PC-9 (cell line): ENCODE measurements at regions not wholly inside any gene's neighbourhood (a gene's known extent, or its start where the extent isn't known, plus 50 kb on each side); places are given as distances from the start of the nearest gene placed in this dataset.

Experiments
- BruUV-seq: library from RNA; stranded (reverse); fragments of 400-500 nt; replicated peaks from 2 replicates; lab custom pipeline; 2021; lab: Mats Ljungman, UMichigan
- CTCF ChIA-PET: fragments of 300-600 bp; sonication (Branson Sonifier 250); formaldehyde crosslinking; loops from one replicate; lab custom pipeline; 2022; ENCODE audit warnings: antibody characterized with exemption; lab: Charles Lee
- POLR2A ChIA-PET: fragments of 300-600 bp; sonication (Branson Sonifier 250); formaldehyde crosslinking; loops from one replicate; lab custom pipeline; 2022; ENCODE audit warnings: antibody characterized with exemption; ENCODE audit not compliant: unreplicated experiment; lab: Charles Lee
- DNase-seq, 2 experiments: peaks; one replicate each; pipeline versions ENCODE4 v3.0.0 to v3.0.0-alpha.2; 2015 to 2022; ENCODE audit warnings: mixed read lengths in 1 of 2
- H2AFZ ChIP-seq: fragments of 200-600 bp; sonication (generic); 2 replicates; pipeline ENCODE4 v1.8.1; 2017; ENCODE audit warnings: antibody characterized with exemption
- H3F3A ChIP-seq: fragments of 200-600 bp; sonication (generic); 2 replicates; pipeline ENCODE4 v1.8.1; 2017; ENCODE audit warnings: antibody characterized with exemption, mild to moderate bottlenecking, low read depth; ENCODE audit not compliant: insufficient read depth
- H3K27ac ChIP-seq: fragments of 200-600 bp; sonication (generic); 2 replicates; pipeline ENCODE4 v1.6.1; 2016; ENCODE audit warnings: mixed run types
- H3K27me3 ChIP-seq: fragments of 200-600 bp; sonication (generic); 2 replicates; pipeline ENCODE4 v1.6.1; 2016; ENCODE audit warnings: low read depth, mixed run types; ENCODE audit not compliant: insufficient read depth
- H3K36me3 ChIP-seq: fragments of 200-600 bp; sonication (generic); 2 replicates; pipeline ENCODE4 v1.6.1; 2016; ENCODE audit warnings: low read depth, mixed run types
- H3K4me1 ChIP-seq: fragments of 200-600 bp; sonication (generic); replicated peaks from 2 replicates; pipeline ENCODE4 v1.6.1; 2016; ENCODE audit warnings: mixed run types; ENCODE audit not compliant: insufficient read depth
- H3K4me2 ChIP-seq: fragments of 200-600 bp; sonication (generic); 2 replicates; pipeline ENCODE4 v1.6.1; 2017; ENCODE audit warnings: mixed run types
- H3K4me3 ChIP-seq: fragments of 200-600 bp; sonication (generic); 2 replicates; pipeline ENCODE4 v1.6.1; 2016; ENCODE audit warnings: mixed run types
- H3K79me2 ChIP-seq: fragments of 200-600 bp; sonication (generic); 2 replicates; pipeline ENCODE4 v1.6.1; 2017; ENCODE audit warnings: low read depth, mixed run types
- H3K9me2 ChIP-seq: fragments of 200-600 bp; sonication (generic); 2 replicates; pipeline ENCODE4 v1.8.1; 2017; ENCODE audit warnings: mild to moderate bottlenecking; ENCODE audit not compliant: insufficient read depth
- H3K9me3 ChIP-seq: fragments of 200-600 bp; sonication (generic); 2 replicates; pipeline ENCODE4 v1.8.1; 2016; ENCODE audit warnings: low read depth; ENCODE audit not compliant: insufficient read depth
- H4K20me1 ChIP-seq: fragments of 200-600 bp; sonication (generic); 2 replicates; pipeline ENCODE4 v1.8.1; 2017; ENCODE audit not compliant: insufficient read depth
- CTCF ChIP-seq: fragments of 200-600 bp; sonication (generic); conservative IDR thresholded peaks from 2 replicates; pipeline ENCODE4 v1.6.1; 2017; ENCODE audit warnings: mixed run types, antibody characterized with exemption, mild to moderate bottlenecking, moderate library complexity
- EZH2 ChIP-seq: fragments of 200-600 bp; sonication (generic); IDR thresholded peaks from 2 replicates; pipeline ENCODE4 v1.8.0; 2017; ENCODE audit warnings: antibody characterized with exemption, low read depth
- intact Hi-C: fragments of 100-400 bp; cut with micrococcal nuclease; formaldehyde crosslinking; loops from one replicate; pipeline ENCODE4 v1.10.0; 2022; ENCODE audit not compliant: unreplicated experiment

- no peak overlapping the region for H2AFZ ChIP-seq
- H3F3A ChIP-seq, result no peaks in the 10 kb centered on the region
- H3K9me2 ChIP-seq, result no peaks in the 10 kb centered on the region
- intact Hi-C loops, result no loop called here
- no peaks in the 10 kb centered on the region for H3K27me3 ChIP-seq
- no peak for TF ChIP-seq CTCF
- no peak for TF ChIP-seq EZH2
- no peak overlapping the region for H3K4me2 ChIP-seq
- ChIA-PET POLR2A (no interaction called here), CTCF (no interaction called here)
- H3K27ac ChIP-seq, result no peak overlapping the region
- H3K4me1 ChIP-seq, result no peaks in the 10 kb centered on the region
- no peaks in the 10 kb centered on the region for H3K79me2 ChIP-seq
- DNase-seq, result no peak
- H3K4me3 ChIP-seq, result no peak overlapping the region
- no peaks in the 10 kb centered on the region for H4K20me1 ChIP-seq
- no peaks in the 10 kb centered on the region for H3K9me3 ChIP-seq
- no TSS peak for BruUV-seq
- no peaks in the 10 kb centered on the region for H3K36me3 ChIP-seq
These were observed 932.9 kb downstream of the TDRD15 start for GRCh38 chr2:22056621-22057132.

DNA sequence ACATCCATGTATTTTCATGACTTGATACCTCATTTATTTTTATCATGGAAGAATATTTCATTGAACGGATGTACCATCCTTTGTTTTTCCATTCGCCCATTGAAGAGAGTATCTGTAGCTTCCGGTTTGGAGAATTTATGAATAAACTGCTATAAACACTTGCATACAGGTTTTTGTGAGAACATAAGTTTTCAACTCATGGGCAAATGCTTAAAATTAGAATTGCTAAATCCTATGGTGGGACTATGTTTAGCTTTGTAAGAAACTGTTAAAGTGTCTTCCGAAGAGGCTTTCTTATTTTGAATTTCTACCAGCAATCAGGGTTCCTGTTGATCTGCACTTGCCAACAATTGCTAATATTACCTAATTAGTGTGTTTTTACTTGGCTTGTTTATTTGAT, 938.9 kb downstream of the TDRD15 start:
- Histone ChIP-seq H3K4me1 (no peaks in the 10 kb centered on the region), H2AFZ (no peak overlapping the region), H3K79me2 (no peaks in the 10 kb centered on the region), H3K27ac (no peak overlapping the region), H3F3A (no peaks in the 10 kb centered on the region), H4K20me1 (no peaks in the 10 kb centered on the region), H3K9me2 (no peaks in the 10 kb centered on the region), H3K27me3 (no peaks in the 10 kb centered on the region), H3K4me3 (no peak overlapping the region), H3K4me2 (no peak overlapping the region), H3K9me3 (no peaks in the 10 kb centered on the region), H3K36me3 (no peaks in the 10 kb centered on the region)
- ChIA-PET CTCF (no interaction called here), POLR2A (no interaction called here)
- no peak for DNase-seq
- intact Hi-C loops, result no loop called here
- TF ChIP-seq EZH2 (no peak), CTCF (no peak)
- no TSS peak for BruUV-seq

DNA sequence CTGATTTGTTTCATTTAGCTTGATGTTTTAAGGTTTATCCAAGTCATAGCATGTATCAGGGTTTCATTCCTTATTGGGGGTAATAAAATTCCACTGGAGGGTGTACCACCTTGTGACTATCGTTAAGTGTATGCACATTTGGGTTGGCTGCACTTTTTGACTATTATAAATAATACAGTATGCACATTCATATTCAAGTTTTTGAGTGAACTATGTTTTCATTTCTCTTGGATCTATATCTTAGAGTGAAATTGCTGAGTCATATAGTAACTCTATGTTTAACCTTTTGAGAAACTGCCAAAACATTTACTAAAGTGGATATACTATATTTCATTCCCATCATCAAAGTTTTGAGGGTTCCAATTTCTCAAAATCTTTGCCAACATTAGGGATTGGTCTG, 952.7 kb downstream of the TDRD15 start:
- Histone ChIP-seq H3K9me2 (no peaks in the 10 kb centered on the region), H3K4me3 (no peak overlapping the region), H3K79me2 (no peaks in the 10 kb centered on the region), H3K27ac (no peak overlapping the region), H3F3A (no peaks in the 10 kb centered on the region), H2AFZ (no peak overlapping the region; the same call in 1 of the 2 replicates), H4K20me1 (no peaks in the 10 kb centered on the region), H3K27me3 (no peaks in the 10 kb centered on the region), H3K9me3 (no peaks in the 10 kb centered on the region), H3K4me2 (no peak overlapping the region), H3K36me3 (no peaks in the 10 kb centered on the region), H3K4me1 (no peaks in the 10 kb centered on the region)
- CTCF ChIA-PET, result no interaction called here
- POLR2A ChIA-PET, result no interaction called here
- TF ChIP-seq EZH2 (no peak), CTCF (no peak)
- no peak for DNase-seq
- intact Hi-C loops, result no loop called here
- no TSS peak for BruUV-seq
